Nephron (organoid): ENCODE measurements at regions not wholly inside any gene's neighbourhood (a gene's known extent, or its start where the extent isn't known, plus 50 kb on each side); places are given as distances from the start of the nearest gene placed in this dataset.

Source experiments
- H3K27ac Mint-ChIP-seq, 3 experiments: 2 replicates each; pipeline ENCODE4 v1.8.0; 2020; ENCODE audit warnings: mixed read lengths in 3 of 3, mild to moderate bottlenecking in 2 of 3, moderate library complexity in 1 of 3
- H3K27me3 Mint-ChIP-seq: 2 replicates; pipeline ENCODE4 v1.8.0; 2021; ENCODE audit warnings: low read depth, mild to moderate bottlenecking, moderate library complexity, mixed read lengths
- H3K36me3 Mint-ChIP-seq: 2 replicates; pipeline ENCODE4 v1.8.0; 2020; ENCODE audit warnings: low read depth, mixed read lengths
- H3K4me1 Mint-ChIP-seq: 2 replicates; pipeline ENCODE4 v1.8.0; 2020; ENCODE audit warnings: mixed read lengths
- H3K4me3 Mint-ChIP-seq, 3 experiments: 2 replicates each; pipeline ENCODE4 v1.8.0; 2020; ENCODE audit warnings: mild to moderate bottlenecking in 3 of 3, mixed read lengths in 3 of 3, moderate library complexity in 2 of 3
- H3K9me3 Mint-ChIP-seq: 2 replicates; pipeline ENCODE4 v1.8.0; 2020; ENCODE audit warnings: mixed read lengths
- TF ChIP-seq, protein P1 (sequence below), 3 experiments: fragments of 200-600 bp; sonication (generic); IDR thresholded peaks; one replicate each; pipeline ENCODE4 v1.5.0; 2021; ENCODE audit warnings: antibody characterized with exemption in 3 of 3; ENCODE audit not compliant: unreplicated experiment in 3 of 3

DNA sequence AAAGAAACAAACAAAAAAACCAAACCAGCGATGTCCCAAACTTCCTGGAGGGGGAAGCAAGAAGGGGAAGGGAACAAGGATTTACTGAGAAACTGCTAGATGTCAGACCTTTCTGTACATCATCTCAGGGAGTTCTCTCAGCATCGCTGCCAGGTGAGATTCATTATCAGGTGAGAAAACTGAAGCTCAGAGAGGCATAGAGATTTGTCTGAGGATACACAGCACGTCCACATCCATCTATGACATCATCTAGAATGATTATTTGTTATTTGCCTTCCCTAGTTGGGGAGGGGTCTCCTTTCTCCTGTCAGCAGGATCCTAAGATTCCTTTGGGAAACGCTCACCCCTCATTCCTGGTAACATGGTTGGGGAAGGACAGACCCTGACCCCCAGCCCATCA, 57.1 kb upstream of the LINGO1 start:
- Mint-ChIP-seq H3K4me3 (no peak overlapping the region), H3K27ac (no peak overlapping the region), H3K36me3 (no peaks in the 10 kb centered on the region), H3K4me1 (no peaks in the 10 kb centered on the region), H3K27me3 (peaks cover 20% of the 10 kb centered on the region), H3K9me3 (no peaks in the 10 kb centered on the region)
- TF ChIP-seq, protein P1, sequence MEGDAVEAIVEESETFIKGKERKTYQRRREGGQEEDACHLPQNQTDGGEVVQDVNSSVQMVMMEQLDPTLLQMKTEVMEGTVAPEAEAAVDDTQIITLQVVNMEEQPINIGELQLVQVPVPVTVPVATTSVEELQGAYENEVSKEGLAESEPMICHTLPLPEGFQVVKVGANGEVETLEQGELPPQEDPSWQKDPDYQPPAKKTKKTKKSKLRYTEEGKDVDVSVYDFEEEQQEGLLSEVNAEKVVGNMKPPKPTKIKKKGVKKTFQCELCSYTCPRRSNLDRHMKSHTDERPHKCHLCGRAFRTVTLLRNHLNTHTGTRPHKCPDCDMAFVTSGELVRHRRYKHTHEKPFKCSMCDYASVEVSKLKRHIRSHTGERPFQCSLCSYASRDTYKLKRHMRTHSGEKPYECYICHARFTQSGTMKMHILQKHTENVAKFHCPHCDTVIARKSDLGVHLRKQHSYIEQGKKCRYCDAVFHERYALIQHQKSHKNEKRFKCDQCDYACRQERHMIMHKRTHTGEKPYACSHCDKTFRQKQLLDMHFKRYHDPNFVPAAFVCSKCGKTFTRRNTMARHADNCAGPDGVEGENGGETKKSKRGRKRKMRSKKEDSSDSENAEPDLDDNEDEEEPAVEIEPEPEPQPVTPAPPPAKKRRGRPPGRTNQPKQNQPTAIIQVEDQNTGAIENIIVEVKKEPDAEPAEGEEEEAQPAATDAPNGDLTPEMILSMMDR (IDR thresholded peaks at IDR 0.05; ENCODE audit: unreplicated experiment in 3 of 3), result no peak

DNA sequence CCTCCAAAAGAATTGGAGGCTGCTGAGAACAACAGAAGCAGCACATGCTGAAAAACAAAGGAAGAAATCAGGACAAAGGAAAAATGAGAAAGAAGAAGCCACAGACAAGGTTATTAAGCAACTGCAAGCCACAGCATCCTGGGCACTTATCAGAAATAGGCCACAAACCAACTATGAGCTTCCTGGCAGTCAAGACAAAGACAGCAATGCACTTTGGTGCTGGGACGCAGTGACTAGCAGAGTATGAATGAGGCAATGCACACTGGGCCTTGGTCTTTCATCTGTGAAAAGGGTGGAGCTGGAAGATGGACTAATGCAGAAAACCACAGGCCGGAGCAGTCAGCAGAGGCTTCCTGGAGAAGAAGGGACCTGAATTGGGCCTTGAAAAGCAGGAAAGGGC, 56.0 kb upstream of the LINGO1 start:
- no peaks in the 10 kb centered on the region for H3K9me3 Mint-ChIP-seq
- H3K27ac Mint-ChIP-seq, result no peak overlapping the region
- H3K27me3 Mint-ChIP-seq, result peaks cover 18% of the 10 kb centered on the region
- no peak overlapping the region for H3K4me3 Mint-ChIP-seq
- TF ChIP-seq, protein P1 (IDR thresholded peaks at IDR 0.05; ENCODE audit: unreplicated experiment in 3 of 3), result no peak
- no peaks in the 10 kb centered on the region for H3K4me1 Mint-ChIP-seq
- no peaks in the 10 kb centered on the region for H3K36me3 Mint-ChIP-seq

DNA sequence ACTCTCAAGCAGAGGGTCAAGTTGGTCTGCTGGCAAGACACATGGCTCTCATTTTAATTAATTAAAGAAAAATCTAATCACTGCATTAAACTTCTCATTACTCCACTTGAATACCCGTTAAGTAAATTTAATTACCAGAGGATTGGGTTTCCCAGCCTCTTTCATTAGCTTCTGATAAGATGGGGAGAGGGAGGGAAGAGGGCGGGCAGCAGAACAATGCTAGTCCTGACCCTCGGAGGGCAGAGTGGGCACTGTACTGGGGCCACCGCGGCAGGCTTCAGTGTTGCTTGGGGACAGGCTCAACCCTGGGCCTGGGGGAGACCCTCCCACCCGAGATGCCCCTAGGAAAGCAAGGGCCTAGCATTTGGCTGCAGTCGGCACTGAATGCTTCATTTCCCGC, 55.6 kb upstream of the LINGO1 start:
- no peaks in the 10 kb centered on the region for H3K9me3 Mint-ChIP-seq
- H3K4me1 Mint-ChIP-seq, result no peaks in the 10 kb centered on the region
- H3K27ac Mint-ChIP-seq, result no peak overlapping the region
- no peaks in the 10 kb centered on the region for H3K36me3 Mint-ChIP-seq
- peaks cover 14% of the 10 kb centered on the region for H3K27me3 Mint-ChIP-seq
- no peak overlapping the region for H3K4me3 Mint-ChIP-seq
- TF ChIP-seq, protein P1 (IDR thresholded peaks at IDR 0.05; ENCODE audit: unreplicated experiment in 3 of 3), result no peak

DNA sequence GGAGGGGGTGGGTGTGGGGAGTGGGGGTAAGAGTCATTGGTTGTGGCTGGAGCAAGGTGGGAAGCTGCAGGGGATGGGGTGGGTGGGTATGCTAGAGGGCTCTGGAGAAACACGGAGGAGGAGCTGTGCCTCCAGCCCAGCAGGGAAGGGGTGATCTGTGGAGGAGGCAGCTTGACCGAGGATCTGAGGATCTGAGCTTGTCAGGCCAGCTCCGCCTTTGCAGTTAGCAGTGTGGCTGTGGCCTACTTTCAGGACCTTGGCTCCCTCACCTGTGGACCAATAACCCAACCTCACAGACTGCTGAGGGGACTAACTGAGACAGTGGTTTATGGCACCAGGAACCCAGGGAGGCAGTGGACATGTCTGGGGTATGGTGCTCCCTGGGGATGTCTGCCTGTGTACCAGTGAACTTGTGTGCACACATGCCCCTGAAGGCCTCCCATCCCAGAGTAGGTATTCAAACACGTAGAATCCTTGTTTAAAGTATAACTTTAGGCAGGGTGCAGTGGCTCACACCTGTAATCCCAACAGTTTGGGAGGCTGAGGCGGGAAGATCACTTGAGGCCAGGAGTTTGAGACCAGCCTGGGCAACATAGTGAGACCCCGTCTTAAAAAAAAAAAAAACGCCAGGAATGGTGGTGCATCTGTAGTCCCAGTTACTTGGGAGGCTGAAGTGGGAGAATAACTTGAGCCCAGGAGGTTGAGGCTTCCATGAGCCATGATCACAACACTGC, 52.5 kb upstream of the LINGO1 start:
- H3K4me1 Mint-ChIP-seq, result no peaks in the 10 kb centered on the region
- no peak overlapping the region for H3K27ac Mint-ChIP-seq
- H3K4me3 Mint-ChIP-seq, result no peak overlapping the region
- TF ChIP-seq, protein P1 (IDR thresholded peaks at IDR 0.05; ENCODE audit: unreplicated experiment in 3 of 3), result no peak
- H3K36me3 Mint-ChIP-seq, result no peaks in the 10 kb centered on the region
- peaks cover 3% of the 10 kb centered on the region for H3K9me3 Mint-ChIP-seq
- peaks cover 26% of the 10 kb centered on the region for H3K27me3 Mint-ChIP-seq

GRCh38 chr15:77684341-77685081, 51.8 kb upstream of the LINGO1 start:
- no peaks in the 10 kb centered on the region for H3K4me1 Mint-ChIP-seq
- H3K36me3 Mint-ChIP-seq, result no peaks in the 10 kb centered on the region
- peaks cover 26% of the 10 kb centered on the region for H3K27me3 Mint-ChIP-seq
- TF ChIP-seq, protein P1 (IDR thresholded peaks at IDR 0.05; ENCODE audit: unreplicated experiment in 3 of 3), result no peak
- H3K9me3 Mint-ChIP-seq, result peaks cover 3% of the 10 kb centered on the region
- H3K27ac Mint-ChIP-seq, result no peak overlapping the region
- no peak overlapping the region for H3K4me3 Mint-ChIP-seq
